ENCODE measurements at regions not wholly inside any gene's neighbourhood (a gene's known extent, or its start where the extent isn't known, plus 50 kb on each side); places are given as distances from the start of the nearest gene placed in this dataset.

DNA sequence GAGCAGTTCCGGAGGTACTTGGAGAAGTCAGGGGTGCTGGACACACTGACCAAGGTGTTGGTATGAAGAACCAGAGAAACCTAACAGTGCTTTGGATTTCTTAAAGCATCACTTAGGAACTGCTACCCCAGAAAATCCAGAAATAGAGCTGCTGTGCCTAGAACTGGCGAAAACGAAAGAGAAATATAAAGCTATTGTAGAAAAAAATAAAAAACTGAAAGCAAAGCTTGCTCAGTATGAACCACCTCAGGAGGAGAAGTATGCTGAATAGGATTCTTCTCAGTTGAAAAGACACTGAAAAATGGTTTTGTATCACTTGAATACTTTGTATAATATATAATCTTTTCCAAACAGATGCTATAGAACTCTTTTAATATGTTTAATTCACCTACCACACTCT is 106.3 kb upstream of the PMFBP1 start:
- TF ChIP-seq GABPA (IDR thresholded peaks at IDR 0.05; ENCODE audit: low read depth) = no peak
- TF ChIP-seq, protein P1, sequence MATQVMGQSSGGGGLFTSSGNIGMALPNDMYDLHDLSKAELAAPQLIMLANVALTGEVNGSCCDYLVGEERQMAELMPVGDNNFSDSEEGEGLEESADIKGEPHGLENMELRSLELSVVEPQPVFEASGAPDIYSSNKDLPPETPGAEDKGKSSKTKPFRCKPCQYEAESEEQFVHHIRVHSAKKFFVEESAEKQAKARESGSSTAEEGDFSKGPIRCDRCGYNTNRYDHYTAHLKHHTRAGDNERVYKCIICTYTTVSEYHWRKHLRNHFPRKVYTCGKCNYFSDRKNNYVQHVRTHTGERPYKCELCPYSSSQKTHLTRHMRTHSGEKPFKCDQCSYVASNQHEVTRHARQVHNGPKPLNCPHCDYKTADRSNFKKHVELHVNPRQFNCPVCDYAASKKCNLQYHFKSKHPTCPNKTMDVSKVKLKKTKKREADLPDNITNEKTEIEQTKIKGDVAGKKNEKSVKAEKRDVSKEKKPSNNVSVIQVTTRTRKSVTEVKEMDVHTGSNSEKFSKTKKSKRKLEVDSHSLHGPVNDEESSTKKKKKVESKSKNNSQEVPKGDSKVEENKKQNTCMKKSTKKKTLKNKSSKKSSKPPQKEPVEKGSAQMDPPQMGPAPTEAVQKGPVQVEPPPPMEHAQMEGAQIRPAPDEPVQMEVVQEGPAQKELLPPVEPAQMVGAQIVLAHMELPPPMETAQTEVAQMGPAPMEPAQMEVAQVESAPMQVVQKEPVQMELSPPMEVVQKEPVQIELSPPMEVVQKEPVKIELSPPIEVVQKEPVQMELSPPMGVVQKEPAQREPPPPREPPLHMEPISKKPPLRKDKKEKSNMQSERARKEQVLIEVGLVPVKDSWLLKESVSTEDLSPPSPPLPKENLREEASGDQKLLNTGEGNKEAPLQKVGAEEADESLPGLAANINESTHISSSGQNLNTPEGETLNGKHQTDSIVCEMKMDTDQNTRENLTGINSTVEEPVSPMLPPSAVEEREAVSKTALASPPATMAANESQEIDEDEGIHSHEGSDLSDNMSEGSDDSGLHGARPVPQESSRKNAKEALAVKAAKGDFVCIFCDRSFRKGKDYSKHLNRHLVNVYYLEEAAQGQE (IDR thresholded peaks at IDR 0.05; ENCODE audit: insufficient replicate concordance, low read depth) = no peak
- no peak for TF ChIP-seq SPI1 (IDR thresholded peaks at IDR 0.05; ENCODE audit: borderline replicate concordance, low read depth)
- no peak overlapping the region for H3K27ac ChIP-seq (replicated peaks)
- no peak for DNase-seq (ENCODE audit: low read depth in 1 of 2, low spot score in 1 of 2)
- H3K4me3 ChIP-seq (replicated peaks; ENCODE audit: insufficient read depth, low read length) = no peak overlapping the region
- H3K27me3 ChIP-seq (ENCODE audit: insufficient read depth, poor library complexity, severe bottlenecking) = no peaks in the 10 kb centered on the region

DNA sequence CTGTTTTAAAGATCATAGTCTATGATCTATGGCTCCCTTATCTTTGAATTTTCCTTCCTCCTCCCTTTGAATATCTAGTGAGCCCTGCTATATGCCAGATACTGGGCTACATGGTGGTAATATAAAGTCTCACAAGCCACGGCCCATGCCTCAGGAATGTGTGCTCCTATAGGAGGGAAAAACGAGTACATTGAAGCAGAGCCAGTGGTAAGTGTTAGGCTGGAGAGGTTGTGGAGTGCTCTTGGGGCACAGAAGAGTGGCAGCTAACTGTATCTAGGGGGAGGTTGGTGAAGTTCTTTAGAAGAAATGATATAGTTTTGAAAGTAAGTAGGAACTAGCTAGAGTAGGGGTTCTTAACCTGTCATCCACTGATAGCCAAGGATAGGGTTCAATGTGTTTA is 105.8 kb upstream of the PMFBP1 start:
- Histone ChIP-seq H3K27me3 (ENCODE audit: insufficient read depth, poor library complexity, severe bottlenecking) (no peaks in the 10 kb centered on the region), H3K4me3 (replicated peaks; ENCODE audit: insufficient read depth, low read length) (no peak overlapping the region), H3K27ac (replicated peaks) (no peak overlapping the region)
- DNase-seq (ENCODE audit: low read depth in 1 of 2, low spot score in 1 of 2) = no peak
- TF ChIP-seq SPI1 (IDR thresholded peaks at IDR 0.05; ENCODE audit: borderline replicate concordance, low read depth) = no peak
- TF ChIP-seq GABPA (IDR thresholded peaks at IDR 0.05; ENCODE audit: low read depth) = no peak
- TF ChIP-seq, protein P2, sequence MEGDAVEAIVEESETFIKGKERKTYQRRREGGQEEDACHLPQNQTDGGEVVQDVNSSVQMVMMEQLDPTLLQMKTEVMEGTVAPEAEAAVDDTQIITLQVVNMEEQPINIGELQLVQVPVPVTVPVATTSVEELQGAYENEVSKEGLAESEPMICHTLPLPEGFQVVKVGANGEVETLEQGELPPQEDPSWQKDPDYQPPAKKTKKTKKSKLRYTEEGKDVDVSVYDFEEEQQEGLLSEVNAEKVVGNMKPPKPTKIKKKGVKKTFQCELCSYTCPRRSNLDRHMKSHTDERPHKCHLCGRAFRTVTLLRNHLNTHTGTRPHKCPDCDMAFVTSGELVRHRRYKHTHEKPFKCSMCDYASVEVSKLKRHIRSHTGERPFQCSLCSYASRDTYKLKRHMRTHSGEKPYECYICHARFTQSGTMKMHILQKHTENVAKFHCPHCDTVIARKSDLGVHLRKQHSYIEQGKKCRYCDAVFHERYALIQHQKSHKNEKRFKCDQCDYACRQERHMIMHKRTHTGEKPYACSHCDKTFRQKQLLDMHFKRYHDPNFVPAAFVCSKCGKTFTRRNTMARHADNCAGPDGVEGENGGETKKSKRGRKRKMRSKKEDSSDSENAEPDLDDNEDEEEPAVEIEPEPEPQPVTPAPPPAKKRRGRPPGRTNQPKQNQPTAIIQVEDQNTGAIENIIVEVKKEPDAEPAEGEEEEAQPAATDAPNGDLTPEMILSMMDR (IDR thresholded peaks at IDR 0.05; ENCODE audit: insufficient read depth, low read length) = no peak
- TF ChIP-seq, protein P1 (IDR thresholded peaks at IDR 0.05; ENCODE audit: insufficient replicate concordance, low read depth) = no peak
- TF ChIP-seq POLR2AphosphoS5 (IDR thresholded peaks at IDR 0.05; ENCODE audit: low read depth) = no peak

DNA sequence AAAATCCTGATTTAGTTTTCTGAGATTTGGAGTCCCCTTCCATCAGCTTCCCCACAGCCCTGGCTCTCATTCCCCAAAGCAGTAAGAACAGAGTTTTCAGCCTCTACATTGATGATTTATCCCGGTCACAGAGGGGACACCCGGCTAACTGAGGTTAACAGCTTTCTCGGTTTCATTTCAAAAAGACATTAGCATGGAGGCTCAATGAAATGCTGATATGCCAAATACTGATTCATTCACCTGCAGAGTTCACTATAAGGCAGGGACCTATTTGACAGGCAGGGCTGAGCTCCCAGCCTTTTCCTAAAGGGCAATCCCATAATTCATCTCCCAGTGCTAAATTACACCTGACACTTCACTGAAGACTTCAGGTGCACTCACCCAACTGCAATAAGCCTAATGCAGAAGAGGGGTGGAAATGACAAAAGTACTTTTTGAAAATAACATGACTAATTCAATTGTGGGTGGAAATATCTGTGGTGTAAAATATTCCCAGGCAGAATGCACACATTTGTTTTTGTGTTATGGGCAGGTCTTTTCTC is 99.8 kb upstream of the PMFBP1 start:
- no peaks in the 10 kb centered on the region for H3K27me3 ChIP-seq (ENCODE audit: insufficient read depth, poor library complexity, severe bottlenecking)
- H3K27ac ChIP-seq (replicated peaks) = no peak overlapping the region
- H3K4me3 ChIP-seq (replicated peaks; ENCODE audit: insufficient read depth, low read length) = no peak overlapping the region
- TF ChIP-seq GABPA (IDR thresholded peaks at IDR 0.05; ENCODE audit: low read depth) = no peak
- TF ChIP-seq, protein P1 (IDR thresholded peaks at IDR 0.05; ENCODE audit: insufficient replicate concordance, low read depth) = no peak
- TF ChIP-seq SPI1 (IDR thresholded peaks at IDR 0.05; ENCODE audit: borderline replicate concordance, low read depth) = no peak
- TF ChIP-seq, protein P2 (IDR thresholded peaks at IDR 0.05; ENCODE audit: insufficient read depth, low read length) = no peak
- no peak for TF ChIP-seq POLR2AphosphoS5 (IDR thresholded peaks at IDR 0.05; ENCODE audit: low read depth)
- no peak for DNase-seq (ENCODE audit: low read depth in 1 of 2, low spot score in 1 of 2)

Measured in HL-60 (cell line).